ENCODE measurements at regions not wholly inside any gene's neighbourhood (a gene's known extent, or its start where the extent isn't known, plus 50 kb on each side); places are given as distances from the start of the nearest gene placed in this dataset.
"Not testable (repeated sequence)": the region's sequence is repeated elsewhere in the genome, so short reads cannot be mapped to it uniquely, and the experiment has no call there.

DNA sequence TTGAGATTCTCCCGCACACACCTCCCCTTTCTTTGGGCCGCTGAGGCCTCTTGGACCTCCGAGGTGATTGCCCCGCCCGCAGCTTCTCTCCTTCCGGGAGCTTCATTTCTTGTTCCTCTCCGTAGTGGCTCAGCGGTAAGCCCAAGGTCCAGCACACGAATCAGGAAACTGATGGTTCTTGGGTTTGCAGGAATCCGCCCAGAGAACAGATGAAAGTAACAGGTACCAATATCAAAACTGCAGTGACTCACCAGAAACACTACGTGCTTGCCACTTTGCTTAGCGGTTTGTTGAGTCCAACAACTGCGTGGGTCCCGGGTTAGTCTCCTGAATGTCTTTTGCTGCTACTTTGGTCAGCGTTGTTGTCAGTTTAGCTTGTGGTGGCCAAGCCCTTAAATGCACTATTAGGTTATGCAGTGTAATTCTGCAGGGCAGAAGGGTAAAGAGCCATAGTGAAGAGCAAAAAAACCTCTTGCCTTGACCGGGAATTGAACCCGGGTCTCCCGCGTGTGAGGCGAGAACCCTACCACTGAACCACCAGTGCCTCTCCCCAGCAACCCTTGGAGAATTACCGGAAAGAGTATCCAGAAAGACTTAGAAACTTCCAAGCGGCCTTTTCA, 172.1 kb downstream of the FAM72C start:
- H3K4me1 ChIP-seq (ENCODE audit: insufficient read depth, low read length); BruUV-seq (replicated peaks); H3K27ac ChIP-seq (ENCODE audit: extremely low read length, insufficient read depth, low read length); H3K9ac ChIP-seq (ENCODE audit: insufficient read depth, low read depth, low read length); CTCF ChIA-PET (ENCODE audit: low intra/inter-chr PET ratio, low total read pairs); H3K36me3 ChIP-seq (replicated peaks in 1 of 2; ENCODE audit: control insufficient read depth in 1 of 2, insufficient read depth in 2 of 2, low read length in 2 of 2); in situ Hi-C loops (cut with HindIII; ENCODE audit: extremely low pct_ligation_motif_present, low pct_unique_long_range_greater_than_20kb); H3K79me2 ChIP-seq (ENCODE audit: insufficient read depth, low read length); H4K20me1 ChIP-seq (ENCODE audit: insufficient read depth, low read length); H3K9me3 ChIP-seq (ENCODE audit: low read length); DNase-seq (ENCODE audit: low spot score); intact Hi-C loops (cut with micrococcal nuclease; ENCODE audit: unreplicated experiment); H3K4me2 ChIP-seq (ENCODE audit: low read depth, low read length); H3K27me3 ChIP-seq (ENCODE audit: control insufficient read depth in 1 of 2, insufficient read depth in 2 of 2, low read length in 2 of 2); H3K4me3 ChIP-seq (replicated peaks in 1 of 3; ENCODE audit: insufficient read depth in 1 of 3, low read depth in 2 of 3, low read length in 3 of 3); H2AFZ ChIP-seq (ENCODE audit: low read length); POLR2A ChIA-PET: not testable (repeated sequence)
- peak; percentile 47 for FAIRE-seq
- peak; percentile 70 for ATAC-seq
- no CpG with 5 or more reads among the region's 22 CpGs for WGBS (ENCODE audit: low lambda C conversion rate)

DNA sequence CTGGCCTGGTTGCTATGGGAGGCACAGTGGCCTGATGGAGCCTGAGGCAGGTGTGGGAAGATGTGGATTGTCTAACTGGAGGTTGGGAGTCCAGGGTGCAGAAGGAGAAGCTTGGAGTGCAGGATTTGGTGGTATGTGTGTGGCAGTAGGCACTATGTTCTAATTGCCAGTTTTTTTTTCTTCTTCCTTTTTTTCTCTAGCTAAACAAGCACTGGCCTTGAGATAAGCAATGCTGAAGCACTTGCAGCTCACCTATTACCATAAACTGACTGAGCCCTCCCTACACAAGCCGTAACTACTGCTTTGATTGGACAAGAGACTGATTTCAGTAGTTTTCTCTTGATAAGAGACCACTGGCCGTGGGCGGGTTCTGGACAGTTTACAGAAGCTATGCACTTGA, 175.4 kb downstream of the FAM72C start:
- H3K4me3 ChIP-seq (replicated peaks in 1 of 3; ENCODE audit: insufficient read depth in 1 of 3, low read depth in 2 of 3, low read length in 3 of 3); H3K79me2 ChIP-seq (ENCODE audit: insufficient read depth, low read length); H3K9ac ChIP-seq (ENCODE audit: insufficient read depth, low read depth, low read length); H2AFZ ChIP-seq (ENCODE audit: low read length); H3K4me2 ChIP-seq (ENCODE audit: low read depth, low read length); POLR2A ChIA-PET; CTCF ChIA-PET (ENCODE audit: low intra/inter-chr PET ratio, low total read pairs); BruUV-seq (replicated peaks); in situ Hi-C loops (cut with HindIII; ENCODE audit: extremely low pct_ligation_motif_present, low pct_unique_long_range_greater_than_20kb); DNase-seq (ENCODE audit: low spot score); H4K20me1 ChIP-seq (ENCODE audit: insufficient read depth, low read length); H3K36me3 ChIP-seq (replicated peaks in 1 of 2; ENCODE audit: control insufficient read depth in 1 of 2, insufficient read depth in 2 of 2, low read length in 2 of 2); H3K4me1 ChIP-seq (ENCODE audit: insufficient read depth, low read length); ATAC-seq; H3K27ac ChIP-seq (ENCODE audit: extremely low read length, insufficient read depth, low read length); intact Hi-C loops (cut with micrococcal nuclease; ENCODE audit: unreplicated experiment); H3K27me3 ChIP-seq (ENCODE audit: control insufficient read depth in 1 of 2, insufficient read depth in 2 of 2, low read length in 2 of 2); FAIRE-seq; H3K9me3 ChIP-seq (ENCODE audit: low read length): not testable (repeated sequence)
- WGBS (ENCODE audit: low lambda C conversion rate) = no CpG with 5 or more reads among the region's 3 CpGs

DNA sequence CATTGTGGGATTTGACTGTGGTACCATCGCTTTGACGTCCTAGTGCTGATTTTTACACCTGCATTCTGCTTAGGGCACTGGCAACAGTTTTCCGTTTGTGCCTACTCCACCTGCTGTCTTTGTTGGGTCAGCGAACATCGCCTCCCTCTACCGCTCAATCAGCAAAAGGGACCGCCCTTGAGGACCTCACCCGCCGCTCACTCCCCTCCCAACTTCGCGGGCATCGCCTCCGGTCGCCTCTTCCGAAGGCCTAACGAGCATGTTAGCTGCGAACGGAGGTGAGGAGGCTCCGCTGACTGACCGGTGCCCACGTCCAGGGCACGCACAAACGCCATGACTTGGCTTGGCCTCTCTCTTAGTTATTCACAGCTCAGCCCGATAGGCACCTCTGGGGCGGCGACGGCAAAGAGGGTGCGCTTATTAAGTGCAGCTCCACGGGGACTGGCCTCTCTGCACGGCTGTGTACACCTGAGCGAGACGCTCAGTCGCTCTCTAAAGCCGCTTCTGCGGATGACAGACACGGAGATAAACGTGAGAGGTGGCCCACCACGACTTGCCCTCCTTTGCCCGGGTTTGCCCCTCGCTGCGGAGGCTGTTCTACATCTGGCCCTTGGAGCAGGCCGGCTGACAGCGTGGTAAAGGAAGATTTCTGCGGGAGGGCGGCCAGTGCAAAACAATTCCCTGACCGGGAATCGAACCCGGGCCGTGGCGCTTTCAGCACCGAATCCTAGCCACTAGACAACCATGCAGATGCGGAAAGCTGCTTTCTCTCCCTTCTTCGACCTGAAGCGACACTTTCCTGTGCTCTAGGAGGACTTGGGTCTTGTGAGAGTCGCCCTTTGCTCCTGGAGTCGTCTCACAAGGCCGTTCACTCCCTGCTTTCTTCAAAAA, 179.5 kb downstream of the FAM72C start:
- POLR2A ChIA-PET; BruUV-seq (replicated peaks): not testable (repeated sequence)

DNA sequence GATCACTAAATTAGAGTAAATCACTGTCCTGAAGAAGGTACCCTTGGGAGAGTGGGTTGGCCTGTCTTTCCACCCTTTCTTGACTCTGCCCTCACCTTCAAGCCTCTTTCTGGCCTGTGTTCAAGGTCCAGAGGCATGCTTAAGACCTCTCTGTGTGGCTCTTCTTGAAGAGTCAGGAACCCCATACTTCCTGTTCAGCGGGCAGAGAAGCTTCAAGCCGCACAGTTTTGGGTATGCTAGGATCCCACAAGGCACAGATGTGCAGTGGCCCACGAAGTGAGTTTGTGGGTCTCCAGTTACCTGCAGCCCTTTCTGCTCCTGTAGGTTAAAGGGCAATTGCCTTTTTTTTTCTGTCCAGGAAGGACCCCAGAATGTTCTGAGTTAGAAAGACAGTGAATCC, 185.4 kb downstream of the FAM72C start:
- in situ Hi-C loops (cut with HindIII; ENCODE audit: extremely low pct_ligation_motif_present, low pct_unique_long_range_greater_than_20kb) = not testable (repeated sequence)

More for the DNA sequence above, 179.5 kb downstream of the FAM72C start:
- DNase-seq (ENCODE audit: low spot score); H3K27ac ChIP-seq (ENCODE audit: extremely low read length, insufficient read depth, low read length); intact Hi-C loops (cut with micrococcal nuclease; ENCODE audit: unreplicated experiment); ATAC-seq; H2AFZ ChIP-seq (ENCODE audit: low read length); H3K4me1 ChIP-seq (ENCODE audit: insufficient read depth, low read length); H3K27me3 ChIP-seq (ENCODE audit: control insufficient read depth in 1 of 2, insufficient read depth in 2 of 2, low read length in 2 of 2); H3K79me2 ChIP-seq (ENCODE audit: insufficient read depth, low read length); H3K9ac ChIP-seq (ENCODE audit: insufficient read depth, low read depth, low read length); H3K4me3 ChIP-seq (replicated peaks in 1 of 3; ENCODE audit: insufficient read depth in 1 of 3, low read depth in 2 of 3, low read length in 3 of 3); FAIRE-seq; CTCF ChIA-PET (ENCODE audit: low intra/inter-chr PET ratio, low total read pairs); H3K9me3 ChIP-seq (ENCODE audit: low read length); H3K36me3 ChIP-seq (replicated peaks in 1 of 2; ENCODE audit: control insufficient read depth in 1 of 2, insufficient read depth in 2 of 2, low read length in 2 of 2); in situ Hi-C loops (cut with HindIII; ENCODE audit: extremely low pct_ligation_motif_present, low pct_unique_long_range_greater_than_20kb); H4K20me1 ChIP-seq (ENCODE audit: insufficient read depth, low read length); H3K4me2 ChIP-seq (ENCODE audit: low read depth, low read length): not testable (repeated sequence)
- WGBS (ENCODE audit: low lambda C conversion rate) = no CpG with 5 or more reads among the region's 57 CpGs

More for the DNA sequence above, 185.4 kb downstream of the FAM72C start:
- H3K36me3 ChIP-seq (replicated peaks in 1 of 2; ENCODE audit: control insufficient read depth in 1 of 2, insufficient read depth in 2 of 2, low read length in 2 of 2); CTCF ChIA-PET (ENCODE audit: low intra/inter-chr PET ratio, low total read pairs); POLR2A ChIA-PET; H3K4me3 ChIP-seq (replicated peaks in 1 of 3; ENCODE audit: insufficient read depth in 1 of 3, low read depth in 2 of 3, low read length in 3 of 3); H3K9me3 ChIP-seq (ENCODE audit: low read length); H4K20me1 ChIP-seq (ENCODE audit: insufficient read depth, low read length); intact Hi-C loops (cut with micrococcal nuclease; ENCODE audit: unreplicated experiment); H2AFZ ChIP-seq (ENCODE audit: low read length); H3K9ac ChIP-seq (ENCODE audit: insufficient read depth, low read depth, low read length); DNase-seq (ENCODE audit: low spot score); H3K27me3 ChIP-seq (ENCODE audit: control insufficient read depth in 1 of 2, insufficient read depth in 2 of 2, low read length in 2 of 2); H3K27ac ChIP-seq (ENCODE audit: extremely low read length, insufficient read depth, low read length); H3K79me2 ChIP-seq (ENCODE audit: insufficient read depth, low read length); FAIRE-seq; H3K4me2 ChIP-seq (ENCODE audit: low read depth, low read length); BruUV-seq (replicated peaks); ATAC-seq; H3K4me1 ChIP-seq (ENCODE audit: insufficient read depth, low read length): not testable (repeated sequence)
- WGBS (ENCODE audit: low lambda C conversion rate) = no CpG with 5 or more reads among the region's 3 CpGs
